ENCODE measurements at regions not wholly inside any gene's neighbourhood (a gene's known extent, or its start where the extent isn't known, plus 50 kb on each side); places are given as distances from the start of the nearest gene placed in this dataset.

- no peak for TF ChIP-seq POLR2A (IDR thresholded peaks at IDR 0.05)
- no peak for TF ChIP-seq CTCF (IDR thresholded peaks at IDR 0.05)
- no peak for TF ChIP-seq EP300 (IDR thresholded peaks at IDR 0.05)
Measured at GRCh38 chr12:45585522-45586230, 143.8 kb upstream of the ARID2 start.

All from suprapubic skin (tissue), 3 donors.